NOMO-1 treated with dmso at 0.1 percent for 144 hours (cell line): ENCODE measurements at regions not wholly inside any gene's neighbourhood (a gene's known extent, or its start where the extent isn't known, plus 50 kb on each side); places are given as distances from the start of the nearest gene placed in this dataset.
"Not testable (repeated sequence)": the region's sequence is repeated elsewhere in the genome, so short reads cannot be mapped to it uniquely, and the experiment has no call there.

Experiments used
- DNase-seq: peaks from one replicate; lab custom pipeline; 2025; ENCODE audit not compliant: unreplicated experiment; lab: John Stamatoyannopoulos, UW

- DNase-seq = no peak
Measured at GRCh38 chr20:63145156-63145555, 70.8 kb downstream of the YTHDF1 start.

- no peak for DNase-seq
Measured at GRCh38 chr20:63142933-63143332, 73.0 kb downstream of the YTHDF1 start.

GRCh38 chr20:63141531-63141930 is 74.4 kb downstream of the YTHDF1 start:
- DNase-seq = no peak

GRCh38 chr20:63140514-63141433 is 75.2 kb downstream of the YTHDF1 start:
- DNase-seq = no peak

- DNase-seq = no peak
Measured at GRCh38 chr20:63139837-63140236, 76.1 kb downstream of the YTHDF1 start.

- no peak for DNase-seq
Measured at GRCh38 chr20:63139356-63139755, 76.6 kb downstream of the YTHDF1 start.

- DNase-seq = no peak
Measured at GRCh38 chr20:63138855-63139341, 77.0 kb downstream of the YTHDF1 start.

GRCh38 chr20:63137851-63138415 is 78.0 kb downstream of the YTHDF1 start:
- DNase-seq = no peak

GRCh38 chr20:63136296-63136695 is 79.6 kb downstream of the YTHDF1 start:
- DNase-seq = no peak

GRCh38 chr20:63135411-63135810 is 80.5 kb downstream of the YTHDF1 start:
- DNase-seq = no peak

GRCh38 chr20:63134711-63135361 is 81.1 kb downstream of the YTHDF1 start:
- not testable (repeated sequence) for DNase-seq

- DNase-seq = no peak
Measured at GRCh38 chr20:63134201-63134612, 81.7 kb downstream of the YTHDF1 start.

- no peak for DNase-seq
Measured at GRCh38 chr20:63133481-63134091, 82.3 kb downstream of the YTHDF1 start.

GRCh38 chr20:63132715-63133471 is 83.0 kb downstream of the YTHDF1 start:
- DNase-seq = no peak

- no peak for DNase-seq
Measured at GRCh38 chr20:63132131-63132714, 83.7 kb downstream of the YTHDF1 start.

GRCh38 chr20:63130658-63131577 is 85.0 kb downstream of the YTHDF1 start:
- DNase-seq = no peak

GRCh38 chr20:63129991-63130657 is 85.8 kb downstream of the YTHDF1 start:
- DNase-seq = no peak

GRCh38 chr20:63129376-63129965 is 86.5 kb downstream of the YTHDF1 start:
- no peak for DNase-seq
